Epithelial cell of prostate (primary cell): ENCODE measurements at regions not wholly inside any gene's neighbourhood (a gene's known extent, or its start where the extent isn't known, plus 50 kb on each side); places are given as distances from the start of the nearest gene placed in this dataset.

Source experiments
- DNase-seq: peaks from one replicate; pipeline ENCODE4 v3.0.0-alpha.2; 2011; ENCODE audit warnings: low read depth, low spot score
- H3K27ac ChIP-seq: fragments of 450-650 bp; 2 replicates; pipeline ENCODE4 v1.5.1; 2017; ENCODE audit warnings: mild to moderate bottlenecking

DNA sequence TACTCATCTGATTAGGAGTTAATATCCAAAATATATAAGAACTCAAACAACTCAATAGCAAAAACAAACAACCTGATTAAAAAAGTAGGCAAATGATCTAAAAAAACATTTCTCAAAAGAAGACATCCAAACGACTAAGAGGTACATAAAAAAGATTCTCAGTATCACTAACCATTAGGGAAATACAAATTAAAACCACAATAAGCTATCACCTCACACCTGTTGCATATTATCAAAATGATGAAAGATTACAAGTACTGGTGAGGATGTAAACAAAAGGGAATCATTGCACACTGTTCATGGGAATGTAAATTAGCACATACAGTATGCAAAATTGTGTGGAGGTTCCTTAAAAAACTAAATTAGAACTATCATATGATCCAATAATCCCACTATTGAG lies 865.5 kb downstream of the TMEM182 start:
- no peak for DNase-seq
- H3K27ac ChIP-seq: no peak overlapping the region

DNA sequence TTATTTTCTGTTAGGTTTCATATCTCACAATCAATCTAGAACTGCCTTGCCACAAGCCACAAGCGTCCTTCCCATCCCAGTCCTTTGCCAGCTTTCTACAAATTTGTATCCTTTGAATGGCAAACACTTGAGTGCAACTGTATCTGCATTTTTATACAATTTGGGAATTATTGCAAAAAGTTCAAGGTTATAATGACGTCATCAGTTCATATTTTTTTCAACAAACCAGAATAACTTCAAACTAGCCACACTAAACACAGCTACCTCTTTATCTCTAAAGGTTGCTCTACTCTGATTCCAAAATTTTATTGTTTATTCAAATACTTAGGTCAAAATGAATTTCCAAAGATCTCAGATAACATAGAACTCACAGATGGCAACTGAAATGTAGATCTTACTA lies 877.1 kb downstream of the TMEM182 start:
- DNase-seq: no peak
- no peak overlapping the region for H3K27ac ChIP-seq

DNA sequence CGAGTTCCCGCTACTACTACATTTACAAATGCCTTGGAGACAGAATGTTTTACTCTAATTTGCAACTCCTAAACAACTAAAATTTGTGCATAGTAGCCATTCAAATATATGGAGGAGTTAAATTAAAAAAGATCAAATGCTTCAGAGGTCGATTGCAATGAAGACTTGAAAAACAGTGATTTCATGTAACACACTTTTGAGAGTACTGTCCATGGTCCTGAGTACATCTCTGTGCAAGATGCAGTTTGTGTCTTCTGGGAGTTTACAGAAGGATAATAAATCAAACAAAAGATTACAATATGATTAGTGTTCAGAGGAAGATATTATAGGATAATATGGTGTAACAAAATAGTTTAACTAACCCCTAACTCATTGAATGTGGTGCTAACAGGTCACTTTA lies 894.7 kb downstream of the TMEM182 start:
- H3K27ac ChIP-seq: no peak overlapping the region
- DNase-seq: no peak

DNA sequence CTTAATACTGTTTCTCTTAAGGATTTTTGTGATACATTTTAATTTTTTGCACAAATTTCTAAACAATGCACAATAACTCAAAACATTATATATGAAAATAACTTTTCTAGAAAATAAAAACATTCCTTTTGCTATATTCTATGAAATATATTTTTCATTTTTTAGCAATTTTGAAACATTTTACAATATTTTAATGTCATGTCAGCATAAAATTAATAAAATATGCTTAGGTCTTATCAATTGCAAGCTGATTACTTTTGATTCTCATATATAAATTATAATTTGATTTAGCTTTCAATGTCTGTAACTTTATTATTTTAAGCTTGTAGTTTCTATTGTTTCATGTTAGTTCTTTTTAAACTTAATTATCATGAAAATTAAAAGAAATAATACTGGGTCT lies 898.7 kb downstream of the TMEM182 start:
- no peak for DNase-seq

DNA sequence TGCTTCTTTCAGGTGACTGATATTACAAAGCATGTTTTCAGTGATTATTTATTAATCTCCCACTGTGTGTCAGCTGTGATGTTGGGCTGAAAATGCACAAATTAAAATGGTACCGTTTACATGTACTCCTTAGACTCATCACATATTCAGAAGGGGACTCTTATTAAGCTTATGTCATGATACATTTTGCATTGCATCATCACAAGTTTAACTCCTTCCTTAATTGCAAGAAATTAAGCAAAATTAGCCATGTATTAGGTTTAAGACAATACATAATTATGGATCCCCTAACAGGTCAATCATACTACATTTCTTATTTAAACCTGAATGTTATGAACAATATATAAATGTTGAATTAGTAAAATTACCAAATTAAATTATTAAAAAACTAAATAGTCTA lies 899.1 kb downstream of the TMEM182 start:
- DNase-seq: no peak
- no peak overlapping the region for H3K27ac ChIP-seq

More for the DNA sequence above, 898.7 kb downstream of the TMEM182 start:
- H3K27ac ChIP-seq: no peak overlapping the region

DNA sequence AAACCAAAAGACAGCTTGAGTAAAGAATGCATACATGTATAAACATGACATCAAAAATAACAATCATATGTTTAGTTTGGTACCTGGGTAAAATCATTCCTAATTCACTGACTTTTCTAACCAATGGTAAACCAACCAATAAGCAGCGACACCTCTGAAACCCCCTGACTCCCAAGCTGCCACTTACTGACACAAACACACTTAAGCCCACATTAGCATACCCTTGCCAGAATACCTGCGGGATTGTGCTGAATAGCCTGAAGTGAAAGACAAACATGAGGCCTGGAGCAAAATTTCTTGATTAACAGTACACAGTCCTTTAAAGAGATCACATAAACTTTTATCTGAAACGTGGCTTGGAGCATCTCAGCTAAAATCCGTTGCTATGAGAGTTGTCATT lies 902.9 kb downstream of the TMEM182 start:
- H3K27ac ChIP-seq: no peak overlapping the region
- DNase-seq: no peak

DNA sequence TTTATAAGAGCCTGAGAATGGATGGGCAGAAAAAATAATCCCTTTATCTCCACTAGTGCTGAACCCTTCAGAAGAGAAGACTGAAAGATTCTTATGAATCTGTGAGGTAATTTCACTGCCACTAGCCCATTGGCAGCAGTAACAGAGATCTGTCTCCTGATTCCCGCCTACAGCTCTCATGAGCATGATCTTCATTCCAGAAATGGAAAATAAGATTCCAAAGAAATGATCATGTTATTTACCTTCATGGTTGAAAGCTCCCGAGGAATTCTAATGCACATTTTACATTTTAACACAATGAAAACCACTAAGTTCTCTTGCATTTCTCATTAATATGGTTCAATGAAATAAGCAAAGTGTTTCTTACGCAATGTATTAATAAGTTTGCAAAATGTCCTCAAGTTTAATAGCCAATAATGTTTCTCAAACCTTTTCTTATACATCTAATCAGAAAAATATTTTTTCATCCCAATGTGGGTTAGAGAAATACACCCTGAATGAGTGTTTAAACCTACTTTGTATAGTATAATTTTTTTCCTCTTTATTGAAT lies 905.6 kb downstream of the TMEM182 start:
- no peak overlapping the region for H3K27ac ChIP-seq
- no peak for DNase-seq

DNA sequence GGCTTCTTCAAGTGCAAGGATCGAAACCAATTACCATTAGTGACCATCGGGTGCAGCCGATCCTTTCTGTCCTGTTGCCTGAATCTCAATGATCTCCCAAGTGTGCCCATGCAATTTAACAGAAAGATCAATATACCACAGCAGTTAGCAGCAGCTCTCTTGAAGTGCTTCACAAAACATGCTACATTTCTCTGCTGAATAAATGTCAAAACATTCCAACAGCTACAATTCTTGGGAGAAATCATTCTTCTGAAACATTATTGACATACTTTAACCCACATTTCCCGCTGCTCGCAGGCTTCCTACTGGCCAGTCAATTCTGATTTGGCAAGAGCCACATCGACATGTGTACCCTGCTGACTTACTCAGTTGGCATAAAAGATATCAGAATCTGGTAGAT lies 907.7 kb downstream of the TMEM182 start:
- no peak for DNase-seq
- no peak overlapping the region for H3K27ac ChIP-seq
